ENCODE measurements at regions not wholly inside any gene's neighbourhood (a gene's known extent, or its start where the extent isn't known, plus 50 kb on each side); places are given as distances from the start of the nearest gene placed in this dataset.

GRCh38 chr3:6437631-6438030 lies 423.3 kb upstream of the GRM7 start:
- TF ChIP-seq, protein P1, sequence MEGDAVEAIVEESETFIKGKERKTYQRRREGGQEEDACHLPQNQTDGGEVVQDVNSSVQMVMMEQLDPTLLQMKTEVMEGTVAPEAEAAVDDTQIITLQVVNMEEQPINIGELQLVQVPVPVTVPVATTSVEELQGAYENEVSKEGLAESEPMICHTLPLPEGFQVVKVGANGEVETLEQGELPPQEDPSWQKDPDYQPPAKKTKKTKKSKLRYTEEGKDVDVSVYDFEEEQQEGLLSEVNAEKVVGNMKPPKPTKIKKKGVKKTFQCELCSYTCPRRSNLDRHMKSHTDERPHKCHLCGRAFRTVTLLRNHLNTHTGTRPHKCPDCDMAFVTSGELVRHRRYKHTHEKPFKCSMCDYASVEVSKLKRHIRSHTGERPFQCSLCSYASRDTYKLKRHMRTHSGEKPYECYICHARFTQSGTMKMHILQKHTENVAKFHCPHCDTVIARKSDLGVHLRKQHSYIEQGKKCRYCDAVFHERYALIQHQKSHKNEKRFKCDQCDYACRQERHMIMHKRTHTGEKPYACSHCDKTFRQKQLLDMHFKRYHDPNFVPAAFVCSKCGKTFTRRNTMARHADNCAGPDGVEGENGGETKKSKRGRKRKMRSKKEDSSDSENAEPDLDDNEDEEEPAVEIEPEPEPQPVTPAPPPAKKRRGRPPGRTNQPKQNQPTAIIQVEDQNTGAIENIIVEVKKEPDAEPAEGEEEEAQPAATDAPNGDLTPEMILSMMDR (IDR thresholded peaks at IDR 0.05): no peak
- no peak for TF ChIP-seq EP300 (IDR thresholded peaks at IDR 0.05)
- TF ChIP-seq POLR2A (IDR thresholded peaks at IDR 0.05): no peak
